RKO (cell line): ENCODE measurements at regions not wholly inside any gene's neighbourhood (a gene's known extent, or its start where the extent isn't known, plus 50 kb on each side); places are given as distances from the start of the nearest gene placed in this dataset.
"Not testable (repeated sequence)": the region's sequence is repeated elsewhere in the genome, so short reads cannot be mapped to it uniquely, and the experiment has no call there.

Experiments
- DNase-seq: peaks from one replicate; pipeline ENCODE4 v3.0.0-alpha.2; 2016; ENCODE audit warnings: low spot score

- no peak for DNase-seq
Observed at GRCh38 chr9:71271602-71272001, 150.2 kb upstream of the TRPM3 start.

DNA sequence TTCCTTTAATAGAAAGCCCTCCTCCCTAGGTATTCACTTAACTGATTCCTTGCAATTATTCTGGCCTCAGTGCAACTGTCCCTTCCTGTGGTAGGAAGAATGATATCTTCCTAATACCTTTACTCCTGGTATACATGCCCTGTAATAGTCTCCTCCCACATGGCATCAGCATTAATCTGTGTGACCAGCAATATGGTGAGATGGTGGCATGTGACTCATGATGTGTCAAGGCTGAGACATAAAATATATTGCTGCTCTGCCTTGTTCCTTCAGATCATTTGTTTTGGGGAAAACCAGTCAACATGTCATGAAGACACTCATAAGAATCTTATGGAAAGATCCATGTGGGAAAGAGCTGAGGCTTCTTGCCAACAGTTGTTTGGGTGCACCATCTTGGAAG, 149.1 kb upstream of the TRPM3 start:
- peak; percentile 61 for DNase-seq

GRCh38 chr9:71269859-71270258, 148.4 kb upstream of the TRPM3 start:
- no peak for DNase-seq

DNA sequence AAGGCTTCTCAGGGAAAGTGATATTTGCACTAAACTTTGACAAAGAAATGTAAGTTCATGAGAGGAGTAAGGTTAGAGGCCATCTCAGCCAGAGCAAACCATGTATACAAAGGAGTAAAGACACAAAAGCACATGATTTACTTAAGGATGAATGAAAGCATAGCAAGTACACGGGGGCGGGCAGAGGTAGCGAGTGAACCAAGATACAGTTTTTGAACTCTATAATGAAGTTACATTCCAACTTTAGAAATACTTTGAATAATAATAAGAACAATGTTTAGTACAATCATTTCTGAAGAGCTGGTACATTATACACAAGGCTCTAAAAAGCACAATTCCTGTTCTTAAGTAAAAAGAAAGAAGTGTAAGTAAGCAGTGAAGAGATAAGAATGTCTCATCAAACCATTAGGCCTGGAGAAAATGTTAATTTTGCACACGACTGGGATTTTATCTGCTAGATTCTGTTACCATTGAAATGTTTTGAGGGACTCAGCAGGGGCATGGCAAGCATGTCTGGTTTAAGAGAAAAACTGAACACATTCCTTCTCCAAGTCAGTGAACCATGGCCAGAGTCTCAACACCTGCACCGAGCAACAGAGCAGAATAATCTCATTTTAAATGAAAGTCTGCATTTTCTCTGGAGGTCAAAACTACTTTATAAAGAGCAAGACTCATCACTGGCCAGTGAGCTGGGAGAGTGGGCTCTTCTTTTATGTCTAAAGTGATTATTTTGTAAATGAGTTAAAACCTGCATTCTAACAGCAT, 147.6 kb upstream of the TRPM3 start:
- DNase-seq, result no peak

- no peak for DNase-seq
Observed at GRCh38 chr9:71263451-71263850, 142.0 kb upstream of the TRPM3 start.

GRCh38 chr9:71260419-71260818, 139.0 kb upstream of the TRPM3 start:
- DNase-seq, result not testable (repeated sequence)

DNA sequence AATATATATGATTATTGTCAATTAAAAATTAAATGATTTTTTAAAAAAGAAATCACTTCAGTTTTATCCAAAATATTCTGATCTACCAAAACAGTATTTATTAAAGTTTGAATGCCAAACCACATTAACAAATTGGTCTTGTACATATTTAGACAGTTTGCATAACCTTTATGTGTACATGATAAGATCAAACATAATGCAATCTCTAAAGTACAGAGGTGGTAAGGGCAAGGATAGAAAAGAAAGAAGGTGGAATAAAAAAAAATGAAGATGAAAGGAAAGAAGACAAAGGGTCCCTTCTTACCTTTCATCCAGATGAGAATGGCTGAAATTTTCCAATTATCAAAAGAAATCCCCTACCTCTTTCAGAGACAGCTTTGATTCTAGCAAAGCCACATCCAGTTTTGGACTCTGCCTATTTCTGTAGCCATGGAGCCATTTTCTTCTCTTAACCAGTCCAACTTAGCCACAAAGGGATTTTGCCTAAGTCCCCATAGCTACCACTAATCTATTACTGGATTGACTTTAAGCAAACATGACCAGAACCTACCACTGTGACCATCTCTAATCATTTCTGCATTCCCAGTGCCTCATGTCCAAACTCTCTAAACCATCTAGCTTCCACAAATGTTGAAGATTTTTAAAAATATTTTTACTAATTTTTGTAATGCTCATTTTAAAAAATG, 133.3 kb upstream of the TRPM3 start:
- DNase-seq, result no peak

GRCh38 chr9:71253011-71253410, 131.6 kb upstream of the TRPM3 start:
- no peak for DNase-seq

- DNase-seq, result no peak
Observed at GRCh38 chr9:71250581-71250980, 129.2 kb upstream of the TRPM3 start.

DNA sequence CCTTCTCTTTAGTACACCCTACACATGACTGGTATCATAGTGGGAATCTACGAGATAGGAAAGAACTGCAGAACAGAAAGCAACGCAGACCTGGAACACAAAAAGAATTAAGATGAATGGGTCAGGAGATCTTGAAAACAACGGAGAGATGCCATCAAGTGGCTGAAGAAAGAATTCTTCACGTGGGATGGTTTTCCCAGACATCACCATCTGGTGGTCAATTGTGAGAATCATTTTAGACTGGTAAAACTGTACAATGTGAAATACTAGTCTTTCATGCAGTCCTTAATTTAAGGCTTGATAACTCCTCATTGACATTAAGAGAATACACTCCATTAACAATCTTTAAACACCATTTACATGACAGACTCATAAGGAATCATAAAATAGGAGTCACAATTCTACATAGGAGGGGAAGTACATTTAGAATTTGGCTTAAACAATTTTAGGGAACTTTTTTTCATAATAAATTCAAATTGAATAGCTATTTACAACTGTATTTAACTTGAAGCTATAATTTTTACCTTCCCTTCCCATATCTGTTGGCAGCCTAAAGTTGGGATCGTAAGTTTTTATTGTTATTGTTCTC, 128.4 kb upstream of the TRPM3 start:
- DNase-seq, result peak; percentile 84

DNA sequence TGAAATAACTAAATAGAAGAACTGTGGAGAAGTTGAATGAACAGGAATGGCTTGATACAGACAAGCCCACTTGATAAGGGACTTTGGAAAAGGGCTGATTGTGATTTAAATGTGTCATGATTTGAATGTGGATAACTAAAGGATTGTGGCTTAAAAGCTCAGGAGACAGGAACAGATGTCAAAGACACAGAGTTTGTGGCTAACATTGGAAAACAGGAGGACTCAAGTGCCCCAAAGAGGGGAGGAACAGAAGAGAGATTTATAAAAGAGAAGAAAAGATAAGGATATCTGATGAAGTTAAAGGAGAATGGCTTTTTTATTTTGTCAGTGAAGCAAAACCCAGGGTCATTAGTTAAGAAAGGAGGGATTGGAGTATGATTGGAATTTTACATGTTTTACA, 124.2 kb upstream of the TRPM3 start:
- no peak for DNase-seq

DNA sequence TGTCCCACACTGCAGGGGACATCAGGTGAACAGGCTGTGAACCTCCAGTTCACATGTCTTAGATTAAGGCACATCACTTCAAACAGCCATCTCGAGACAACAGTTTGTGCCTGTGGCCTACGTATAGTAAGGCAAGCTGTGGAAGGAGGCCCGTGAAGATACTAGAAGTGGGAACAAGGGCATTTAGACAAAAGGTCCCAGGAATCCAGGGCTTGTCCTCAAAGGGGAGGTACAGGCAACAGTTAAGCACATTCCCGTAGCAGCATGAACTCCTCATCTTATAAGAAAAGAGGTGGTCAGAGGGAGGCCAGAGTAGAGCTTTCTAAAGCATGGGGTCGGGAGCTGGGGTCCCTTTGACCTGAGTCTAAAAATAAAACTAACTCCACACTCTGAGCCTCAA, 122.5 kb upstream of the TRPM3 start:
- DNase-seq, result no peak

- DNase-seq, result no peak
Observed at GRCh38 chr9:71242081-71242480, 120.7 kb upstream of the TRPM3 start.

- DNase-seq, result no peak
Observed at GRCh38 chr9:71237051-71237450, 115.6 kb upstream of the TRPM3 start.

DNA sequence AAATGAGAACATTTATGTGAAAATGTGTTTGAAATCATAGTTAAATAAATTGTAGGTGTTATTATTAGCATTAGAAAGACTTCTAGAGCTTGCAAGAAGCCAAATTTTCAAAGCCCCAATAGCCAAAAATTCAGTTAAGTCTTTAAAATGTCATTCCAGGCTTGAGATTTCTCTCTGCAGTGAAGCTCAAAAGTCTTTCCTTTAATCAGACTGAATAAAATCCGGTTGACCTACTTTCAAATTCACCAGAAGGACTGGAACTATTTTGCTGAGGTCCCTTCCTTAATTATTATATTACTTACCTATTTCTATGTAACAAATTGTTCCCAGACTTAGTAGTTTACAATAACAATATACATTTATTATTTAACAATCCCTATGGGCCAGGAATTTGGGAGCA, 112.2 kb upstream of the TRPM3 start:
- no peak for DNase-seq

GRCh38 chr9:71223953-71224538, 102.6 kb upstream of the TRPM3 start:
- no peak for DNase-seq

GRCh38 chr9:71218774-71219173, 97.4 kb upstream of the TRPM3 start:
- DNase-seq, result peak; percentile 15

- DNase-seq, result no peak
Observed at GRCh38 chr9:71213633-71214032, 92.2 kb upstream of the TRPM3 start.

DNA sequence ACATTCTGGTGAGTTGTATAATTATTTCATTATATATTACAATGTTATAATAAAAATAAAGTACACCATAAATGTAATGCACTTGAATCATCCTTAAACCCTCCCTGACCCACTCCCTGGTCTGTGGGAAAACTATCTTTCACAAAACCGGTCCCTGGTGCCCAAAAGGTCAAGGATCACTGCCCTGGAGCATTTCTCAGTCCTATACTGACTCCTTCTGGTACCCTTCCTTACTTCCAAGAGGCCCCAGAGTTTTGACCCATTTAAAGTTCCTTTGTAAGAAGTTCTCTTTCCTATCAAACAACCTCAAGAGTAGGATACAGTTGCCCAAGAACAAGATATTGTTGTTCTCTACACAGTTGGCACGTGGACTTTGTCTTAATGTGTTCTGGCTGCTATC, 88.9 kb upstream of the TRPM3 start:
- no peak for DNase-seq

GRCh38 chr9:71209890-71210289, 88.5 kb upstream of the TRPM3 start:
- no peak for DNase-seq

GRCh38 chr9:71202931-71203330, 81.5 kb upstream of the TRPM3 start:
- DNase-seq, result no peak

DNA sequence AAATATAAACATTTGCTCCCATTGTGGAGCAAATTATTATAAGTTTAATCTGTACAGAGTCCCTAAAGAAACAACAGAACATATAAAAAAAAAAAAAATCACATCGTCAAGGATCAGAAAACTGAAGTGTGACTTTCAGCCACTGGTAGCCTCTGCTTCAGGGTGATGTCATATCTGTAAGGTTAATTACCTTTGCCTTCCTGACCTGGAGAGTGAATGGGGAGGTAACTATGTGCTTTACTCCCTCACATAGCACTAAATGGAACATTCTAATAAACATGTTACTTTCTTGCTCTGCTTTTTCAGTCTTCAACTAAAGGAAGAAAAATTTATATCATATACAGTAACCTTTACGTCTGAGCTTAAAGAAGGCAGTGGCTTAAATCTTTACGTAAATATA, 70.3 kb upstream of the TRPM3 start:
- no peak for DNase-seq

DNA sequence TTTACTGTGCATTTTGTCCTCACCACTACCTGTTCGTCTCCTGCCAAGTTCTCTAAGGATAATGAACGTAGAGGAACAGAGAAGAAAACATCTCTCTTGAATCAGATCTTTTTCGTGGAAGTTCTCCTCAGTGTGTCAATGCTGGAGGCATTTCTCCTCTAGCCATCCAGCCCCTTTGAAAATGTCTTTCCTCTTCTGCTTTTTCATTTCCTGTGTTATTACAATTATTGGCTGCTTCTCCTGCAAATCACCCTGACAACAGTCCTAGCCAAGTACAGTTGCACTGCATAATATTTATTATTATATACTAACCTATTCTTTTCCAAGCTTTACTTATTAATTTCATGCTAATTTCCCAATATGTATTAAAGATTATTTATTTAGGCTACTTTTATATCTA, 61.8 kb upstream of the TRPM3 start:
- DNase-seq, result no peak
